ENCODE measurements at regions not wholly inside any gene's neighbourhood (a gene's known extent, or its start where the extent isn't known, plus 50 kb on each side); places are given as distances from the start of the nearest gene placed in this dataset.

DNA sequence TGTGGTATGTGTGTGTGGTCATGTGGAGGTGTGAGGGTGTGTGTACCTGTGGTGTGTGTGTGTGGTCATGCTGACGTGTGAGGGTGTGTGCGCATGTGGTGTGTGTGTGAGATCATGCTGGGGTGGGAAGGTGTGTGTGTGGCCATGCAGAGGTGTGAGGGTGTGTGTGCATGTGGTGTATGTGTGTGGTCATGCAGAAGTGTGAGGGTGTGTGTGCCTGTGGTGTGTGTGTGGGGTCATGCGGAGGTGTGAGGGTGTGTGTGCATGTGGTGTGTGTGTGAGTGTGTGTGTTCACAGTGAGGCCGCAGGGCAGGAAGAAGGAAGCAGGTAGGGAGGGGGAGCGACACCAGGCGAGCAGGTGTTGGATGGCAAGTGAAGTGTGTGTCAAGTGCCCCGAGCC, 259.0 kb downstream of the LOXHD1 start:
- H3K27me3 ChIP-seq (ENCODE audit: control insufficient read depth in 2 of 2, insufficient read depth in 2 of 2, low read length in 2 of 2), result no peaks in the 10 kb centered on the region
- no peak for FAIRE-seq
- H3K27ac ChIP-seq (ENCODE audit: insufficient read depth, low read depth, low read length), result no peak overlapping the region
- no peaks in the 10 kb centered on the region for H3K9me1 ChIP-seq (replicated peaks; ENCODE audit: control insufficient read depth, extremely low read depth, insufficient read depth, low read length)
- no peaks in the 10 kb centered on the region for H3K4me1 ChIP-seq (ENCODE audit: control insufficient read depth, extremely low read depth, insufficient read depth, low read length)
- H3K4me2 ChIP-seq (ENCODE audit: insufficient read depth, low read length), result no peak overlapping the region
- no peak overlapping the region for H3K4me3 ChIP-seq (replicated peaks in 1 of 3; ENCODE audit: insufficient read depth in 1 of 3, low read depth in 1 of 3, low read length in 3 of 3)
- dilution Hi-C loops (cut with MboI; ENCODE audit: extremely low pct_ligation_motif_present, low sequenced_read_pairs) (no loop called here), intact Hi-C loops (cut with micrococcal nuclease) (no loop called here)
- no peaks in the 10 kb centered on the region for H3K9me3 ChIP-seq (replicated peaks; ENCODE audit: control insufficient read depth, insufficient read depth, low read length)
- no peak for DNase-seq (ENCODE audit: low read depth, low spot score)
- H3K79me2 ChIP-seq (ENCODE audit: control insufficient read depth, insufficient read depth, low read length), result no peaks in the 10 kb centered on the region
- POLR2A ChIA-PET, result no interaction called here
- H2AFZ ChIP-seq (ENCODE audit: low read depth, low read length), result no peak overlapping the region
- no TSS peak for BruUV-seq (replicated peaks)
- H3K9ac ChIP-seq (replicated peaks; ENCODE audit: extremely low read depth, insufficient read depth, low read length), result no peak overlapping the region
- no peak for TF ChIP-seq MYC (IDR thresholded peaks at IDR 0.05; ENCODE audit: low read depth, low read length)
- CTCF ChIA-PET, result no interaction called here
- no peaks in the 10 kb centered on the region for H4K20me1 ChIP-seq (replicated peaks; ENCODE audit: control insufficient read depth, extremely low read depth, insufficient read depth, low read length)
- H3K36me3 ChIP-seq (ENCODE audit: control insufficient read depth in 2 of 2, extremely low read depth in 1 of 2, insufficient read depth in 2 of 2, low read length in 2 of 2), result no peaks in the 10 kb centered on the region

DNA sequence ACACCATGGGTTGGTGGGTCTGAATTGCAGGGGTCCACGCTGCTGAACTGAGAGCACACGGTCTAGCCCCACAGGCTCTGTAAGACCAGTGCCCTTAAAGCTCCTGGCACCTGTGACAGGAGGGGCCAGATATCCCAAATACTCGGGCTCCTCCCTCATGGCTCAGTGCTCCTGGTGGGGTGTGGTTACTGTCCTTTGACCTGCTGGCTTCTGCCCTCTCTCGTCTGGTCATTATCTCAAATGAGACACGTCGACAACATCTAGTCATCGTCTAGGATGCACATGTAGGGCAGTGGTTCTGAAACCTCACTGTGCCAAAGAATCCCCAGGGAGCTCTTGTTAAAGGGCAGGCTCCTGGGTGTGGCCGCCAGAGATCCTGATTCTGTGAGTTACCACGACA, 258.4 kb downstream of the LOXHD1 start:
- intact Hi-C loops (cut with micrococcal nuclease), result no loop called here

More for the DNA sequence above, 258.4 kb downstream of the LOXHD1 start:
- no peaks in the 10 kb centered on the region for H3K27me3 ChIP-seq (ENCODE audit: control insufficient read depth in 2 of 2, insufficient read depth in 2 of 2, low read length in 2 of 2)
- H3K4me3 ChIP-seq (replicated peaks in 1 of 3; ENCODE audit: insufficient read depth in 1 of 3, low read depth in 1 of 3, low read length in 3 of 3), result no peak overlapping the region
- H3K4me1 ChIP-seq (ENCODE audit: control insufficient read depth, extremely low read depth, insufficient read depth, low read length), result no peaks in the 10 kb centered on the region
- H2AFZ ChIP-seq (ENCODE audit: low read depth, low read length), result no peak overlapping the region
- H3K9me3 ChIP-seq (replicated peaks; ENCODE audit: control insufficient read depth, insufficient read depth, low read length), result no peaks in the 10 kb centered on the region
- no peak overlapping the region for H3K27ac ChIP-seq (ENCODE audit: insufficient read depth, low read depth, low read length)
- H3K36me3 ChIP-seq (ENCODE audit: control insufficient read depth in 2 of 2, extremely low read depth in 1 of 2, insufficient read depth in 2 of 2, low read length in 2 of 2), result no peaks in the 10 kb centered on the region
- H4K20me1 ChIP-seq (replicated peaks; ENCODE audit: control insufficient read depth, extremely low read depth, insufficient read depth, low read length), result no peaks in the 10 kb centered on the region
- H3K9ac ChIP-seq (replicated peaks; ENCODE audit: extremely low read depth, insufficient read depth, low read length), result no peak overlapping the region
- no peak overlapping the region for H3K4me2 ChIP-seq (ENCODE audit: insufficient read depth, low read length)
- no peaks in the 10 kb centered on the region for H3K79me2 ChIP-seq (ENCODE audit: control insufficient read depth, insufficient read depth, low read length)
- ChIA-PET CTCF (no interaction called here), POLR2A (no interaction called here)
- no peaks in the 10 kb centered on the region for H3K9me1 ChIP-seq (replicated peaks; ENCODE audit: control insufficient read depth, extremely low read depth, insufficient read depth, low read length)
- TF ChIP-seq EZH2 (IDR thresholded peaks at IDR 0.05; ENCODE audit: borderline replicate concordance, low read depth, low read length, severe bottlenecking) (no peak), JUN (IDR thresholded peaks at IDR 0.05; ENCODE audit: borderline replicate concordance, insufficient read depth, insufficient read length, low read depth) (no peak), FOS (IDR thresholded peaks at IDR 0.05; ENCODE audit: borderline replicate concordance, insufficient read depth, low read length) (no peak), MYC (IDR thresholded peaks at IDR 0.05; ENCODE audit: low read depth, low read length) (no peak), POLR2A (IDR thresholded peaks at IDR 0.05; ENCODE audit: low read depth, low read length) (no peak), GATA2 (IDR thresholded peaks at IDR 0.05; ENCODE audit: insufficient read depth, insufficient read length, low read depth, low read length) (no peak), POLR2AphosphoS5 (IDR thresholded peaks at IDR 0.05; ENCODE audit: insufficient read depth, low read depth, low read length) (no peak)
- TF ChIP-seq, protein P1, sequence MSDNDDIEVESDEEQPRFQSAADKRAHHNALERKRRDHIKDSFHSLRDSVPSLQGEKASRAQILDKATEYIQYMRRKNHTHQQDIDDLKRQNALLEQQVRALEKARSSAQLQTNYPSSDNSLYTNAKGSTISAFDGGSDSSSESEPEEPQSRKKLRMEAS (IDR thresholded peaks at IDR 0.05; ENCODE audit: insufficient read depth, insufficient read length), result no peak
- TF ChIP-seq, protein P2, sequence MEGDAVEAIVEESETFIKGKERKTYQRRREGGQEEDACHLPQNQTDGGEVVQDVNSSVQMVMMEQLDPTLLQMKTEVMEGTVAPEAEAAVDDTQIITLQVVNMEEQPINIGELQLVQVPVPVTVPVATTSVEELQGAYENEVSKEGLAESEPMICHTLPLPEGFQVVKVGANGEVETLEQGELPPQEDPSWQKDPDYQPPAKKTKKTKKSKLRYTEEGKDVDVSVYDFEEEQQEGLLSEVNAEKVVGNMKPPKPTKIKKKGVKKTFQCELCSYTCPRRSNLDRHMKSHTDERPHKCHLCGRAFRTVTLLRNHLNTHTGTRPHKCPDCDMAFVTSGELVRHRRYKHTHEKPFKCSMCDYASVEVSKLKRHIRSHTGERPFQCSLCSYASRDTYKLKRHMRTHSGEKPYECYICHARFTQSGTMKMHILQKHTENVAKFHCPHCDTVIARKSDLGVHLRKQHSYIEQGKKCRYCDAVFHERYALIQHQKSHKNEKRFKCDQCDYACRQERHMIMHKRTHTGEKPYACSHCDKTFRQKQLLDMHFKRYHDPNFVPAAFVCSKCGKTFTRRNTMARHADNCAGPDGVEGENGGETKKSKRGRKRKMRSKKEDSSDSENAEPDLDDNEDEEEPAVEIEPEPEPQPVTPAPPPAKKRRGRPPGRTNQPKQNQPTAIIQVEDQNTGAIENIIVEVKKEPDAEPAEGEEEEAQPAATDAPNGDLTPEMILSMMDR (IDR thresholded peaks at IDR 0.05; ENCODE audit: extremely low read depth in 1 of 2, insufficient read depth in 1 of 2, low read depth in 1 of 2, low read length in 2 of 2), result no peak
- DNase-seq (ENCODE audit: low read depth, low spot score) (no peak), FAIRE-seq (no peak)
- dilution Hi-C loops (cut with MboI; ENCODE audit: extremely low pct_ligation_motif_present, low sequenced_read_pairs), result no loop called here
- BruUV-seq (replicated peaks), result no TSS peak
